Vagina (tissue), 2 donors: ENCODE measurements at regions not wholly inside any gene's neighbourhood (a gene's known extent, or its start where the extent isn't known, plus 50 kb on each side); places are given as distances from the start of the nearest gene placed in this dataset.

Experiments
- POLR2A ChIP-seq, 2 donors: fragments of 450-650 bp; IDR thresholded peaks; one replicate each; pipeline ENCODE4 v1.6.1; 2017; ENCODE audit warnings: antibody characterized with exemption in 2 of 2, mild to moderate bottlenecking in 2 of 2, moderate library complexity in 2 of 2
- POLR2AphosphoS5 ChIP-seq, 2 donors: sonication (generic); formaldehyde crosslinking; IDR thresholded peaks; one replicate each; pipeline ENCODE4 v1.9.0; 2017; ENCODE audit warnings: antibody characterized with exemption in 2 of 2, mild to moderate bottlenecking in 2 of 2, low read depth in 1 of 2; ENCODE audit not compliant: insufficient read depth in 1 of 2
- TF ChIP-seq, protein P1 (sequence below), 3 experiments: fragments of 450-650 bp in 2 of 3; fragments of 200-600 bp in 1 of 3; sonication (generic) in 1 of 3; IDR thresholded peaks; one replicate each; pipeline ENCODE4 v1.5.1; 2017 to 2019; ENCODE audit warnings: antibody characterized with exemption in 3 of 3, mild to moderate bottlenecking in 2 of 3, moderate library complexity in 2 of 3

DNA sequence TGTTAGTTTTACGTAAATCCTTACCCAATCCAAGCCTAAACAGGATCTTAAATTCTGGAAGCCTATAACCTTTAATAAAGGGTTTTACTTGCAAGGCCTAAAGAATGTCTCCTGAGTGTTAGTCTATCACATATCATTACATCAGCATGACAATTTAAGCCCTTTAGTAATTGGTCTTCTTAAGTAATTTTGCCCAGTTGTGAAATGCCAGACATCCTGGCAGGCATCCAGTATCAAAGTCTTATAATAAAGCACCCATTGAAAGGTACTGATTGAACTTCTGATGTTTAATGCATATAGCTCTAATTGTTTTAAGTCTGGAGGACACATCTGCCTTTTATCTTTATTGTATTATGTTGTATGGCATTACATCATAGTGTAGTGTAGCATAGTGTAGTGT, 1078.9 kb downstream of the SLITRK1 start:
- TF ChIP-seq POLR2A (IDR thresholded peaks at IDR 0.05) (no peak), POLR2AphosphoS5 (IDR thresholded peaks at IDR 0.05; ENCODE audit: insufficient read depth in 1 of 2, low read depth in 1 of 2) (no peak)
- TF ChIP-seq, protein P1, sequence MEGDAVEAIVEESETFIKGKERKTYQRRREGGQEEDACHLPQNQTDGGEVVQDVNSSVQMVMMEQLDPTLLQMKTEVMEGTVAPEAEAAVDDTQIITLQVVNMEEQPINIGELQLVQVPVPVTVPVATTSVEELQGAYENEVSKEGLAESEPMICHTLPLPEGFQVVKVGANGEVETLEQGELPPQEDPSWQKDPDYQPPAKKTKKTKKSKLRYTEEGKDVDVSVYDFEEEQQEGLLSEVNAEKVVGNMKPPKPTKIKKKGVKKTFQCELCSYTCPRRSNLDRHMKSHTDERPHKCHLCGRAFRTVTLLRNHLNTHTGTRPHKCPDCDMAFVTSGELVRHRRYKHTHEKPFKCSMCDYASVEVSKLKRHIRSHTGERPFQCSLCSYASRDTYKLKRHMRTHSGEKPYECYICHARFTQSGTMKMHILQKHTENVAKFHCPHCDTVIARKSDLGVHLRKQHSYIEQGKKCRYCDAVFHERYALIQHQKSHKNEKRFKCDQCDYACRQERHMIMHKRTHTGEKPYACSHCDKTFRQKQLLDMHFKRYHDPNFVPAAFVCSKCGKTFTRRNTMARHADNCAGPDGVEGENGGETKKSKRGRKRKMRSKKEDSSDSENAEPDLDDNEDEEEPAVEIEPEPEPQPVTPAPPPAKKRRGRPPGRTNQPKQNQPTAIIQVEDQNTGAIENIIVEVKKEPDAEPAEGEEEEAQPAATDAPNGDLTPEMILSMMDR (IDR thresholded peaks at IDR 0.05), result no peak
